Suppressor macrophage (primary cell): ENCODE measurements at regions not wholly inside any gene's neighbourhood (a gene's known extent, or its start where the extent isn't known, plus 50 kb on each side); places are given as distances from the start of the nearest gene placed in this dataset.
A peak's percentile ranks its signal among the peaks of the same experiment; 100 is the strongest.

Experiments
- DNase-seq, 4 experiments: peaks; one replicate each; pipeline ENCODE4 v3.0.0-alpha.2; 2020 to 2022

DNA sequence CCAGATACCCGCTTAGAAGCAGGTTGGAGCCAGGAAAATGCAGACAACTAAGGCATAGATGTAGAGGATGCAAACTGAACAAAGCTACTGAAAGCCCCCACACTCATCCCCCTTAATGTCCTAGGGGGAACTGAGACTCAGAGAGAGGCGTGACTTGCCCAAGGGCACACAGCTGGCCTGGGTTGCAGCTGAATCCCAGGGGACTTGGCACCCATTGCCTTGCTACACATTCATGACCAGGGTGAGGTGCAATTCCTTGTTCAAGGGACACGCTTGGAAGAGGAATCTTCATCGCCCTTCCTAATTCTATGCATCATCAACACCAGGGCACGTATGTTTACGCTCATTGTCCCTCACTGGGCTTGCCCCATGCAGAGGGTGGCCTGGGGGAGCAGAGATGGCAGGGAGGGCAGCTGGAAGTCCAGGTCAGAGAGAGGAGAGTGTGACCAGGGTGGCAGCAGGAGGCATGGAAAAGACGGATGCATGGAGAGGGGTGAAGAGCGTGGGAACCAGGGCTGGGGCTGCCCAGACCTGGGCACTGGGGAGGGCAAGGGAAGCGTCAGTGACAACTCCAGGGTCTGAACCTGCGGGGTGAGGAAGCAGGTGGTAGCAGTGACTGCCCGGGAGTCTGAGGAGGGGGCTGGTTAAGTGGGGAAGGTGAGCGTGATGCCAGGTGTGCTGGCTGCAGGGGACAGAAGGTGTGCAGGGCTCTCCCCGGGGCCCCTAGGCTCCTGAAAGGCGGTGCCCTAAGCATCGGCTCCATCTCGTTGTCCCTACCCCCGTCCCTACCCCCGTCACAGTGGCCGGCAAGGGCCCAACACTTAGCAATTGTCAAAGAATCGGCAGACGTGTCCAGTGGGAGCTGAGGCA, 267.1 kb upstream of the TNRC6C start:
- DNase-seq = no peak

DNA sequence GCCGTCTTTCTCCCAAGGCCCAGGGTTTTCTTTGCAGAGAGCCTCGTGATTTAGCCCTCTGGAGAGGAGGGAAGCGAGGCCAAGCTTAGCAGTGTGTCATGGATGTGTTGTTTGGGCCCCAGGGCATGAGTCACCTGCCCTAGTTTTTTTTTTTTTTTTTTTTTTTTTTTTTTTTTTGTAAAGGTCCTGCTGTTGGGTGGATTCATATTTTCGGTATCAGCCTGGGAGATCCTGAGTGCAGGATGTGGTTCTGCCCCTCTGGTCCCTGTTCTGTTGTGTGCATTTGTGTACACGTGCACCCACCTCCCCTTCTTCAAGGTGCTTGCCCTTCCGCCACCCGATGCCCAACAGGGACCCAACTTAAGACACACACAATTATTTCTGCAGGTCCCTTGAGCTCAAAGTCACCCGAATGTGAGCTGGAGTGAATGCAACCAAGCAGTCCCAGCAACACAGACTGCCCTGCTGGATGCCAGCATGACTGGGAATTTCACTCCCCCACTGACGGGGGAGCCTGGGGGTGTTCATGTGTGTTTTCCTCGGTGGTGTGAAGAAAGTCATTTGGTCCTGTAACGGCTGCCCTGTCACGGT, 265.8 kb upstream of the TNRC6C start:
- peak in 2 of 4 experiments; percentile 14 to 17 for DNase-seq

DNA sequence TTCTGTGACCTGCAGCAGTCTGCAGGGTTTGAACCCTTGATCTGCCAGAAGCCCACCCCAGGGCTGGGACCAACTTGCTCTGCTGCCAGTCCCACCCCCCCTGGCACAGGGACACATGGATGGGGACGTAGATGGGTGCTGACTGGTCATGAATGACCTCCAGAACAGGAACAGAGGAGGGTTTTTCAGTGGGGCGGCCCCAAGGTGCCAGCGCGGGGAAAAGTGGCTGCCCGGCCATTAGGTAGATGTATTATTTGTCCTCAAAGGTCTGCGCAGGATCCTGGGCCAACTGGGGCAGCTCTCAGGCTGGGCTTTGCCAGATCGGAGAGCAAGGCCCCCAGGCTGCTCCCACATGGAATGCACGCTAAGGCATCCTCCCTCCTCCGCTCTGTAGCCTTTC, 265.2 kb upstream of the TNRC6C start:
- no peak for DNase-seq

DNA sequence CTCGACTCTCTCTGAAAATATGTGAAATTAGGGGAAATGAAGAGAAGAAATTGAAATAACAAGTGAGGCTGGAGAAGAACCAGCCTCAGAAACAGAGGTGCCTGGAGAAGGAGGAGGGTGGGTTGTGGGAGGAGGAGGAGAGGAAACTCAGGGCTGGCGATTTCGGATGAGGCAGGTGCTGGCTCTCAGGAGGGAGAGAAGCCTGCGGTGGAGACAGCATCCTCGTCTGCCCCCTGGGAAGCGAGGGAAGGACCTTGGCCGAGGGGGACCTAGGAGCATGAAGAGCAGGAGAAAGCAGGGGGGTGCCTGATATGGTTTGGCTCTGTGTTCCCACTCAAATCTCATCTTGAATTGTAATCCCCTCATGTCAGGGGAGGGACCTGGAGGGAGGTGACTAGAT, 264.7 kb upstream of the TNRC6C start:
- no peak for DNase-seq

DNA sequence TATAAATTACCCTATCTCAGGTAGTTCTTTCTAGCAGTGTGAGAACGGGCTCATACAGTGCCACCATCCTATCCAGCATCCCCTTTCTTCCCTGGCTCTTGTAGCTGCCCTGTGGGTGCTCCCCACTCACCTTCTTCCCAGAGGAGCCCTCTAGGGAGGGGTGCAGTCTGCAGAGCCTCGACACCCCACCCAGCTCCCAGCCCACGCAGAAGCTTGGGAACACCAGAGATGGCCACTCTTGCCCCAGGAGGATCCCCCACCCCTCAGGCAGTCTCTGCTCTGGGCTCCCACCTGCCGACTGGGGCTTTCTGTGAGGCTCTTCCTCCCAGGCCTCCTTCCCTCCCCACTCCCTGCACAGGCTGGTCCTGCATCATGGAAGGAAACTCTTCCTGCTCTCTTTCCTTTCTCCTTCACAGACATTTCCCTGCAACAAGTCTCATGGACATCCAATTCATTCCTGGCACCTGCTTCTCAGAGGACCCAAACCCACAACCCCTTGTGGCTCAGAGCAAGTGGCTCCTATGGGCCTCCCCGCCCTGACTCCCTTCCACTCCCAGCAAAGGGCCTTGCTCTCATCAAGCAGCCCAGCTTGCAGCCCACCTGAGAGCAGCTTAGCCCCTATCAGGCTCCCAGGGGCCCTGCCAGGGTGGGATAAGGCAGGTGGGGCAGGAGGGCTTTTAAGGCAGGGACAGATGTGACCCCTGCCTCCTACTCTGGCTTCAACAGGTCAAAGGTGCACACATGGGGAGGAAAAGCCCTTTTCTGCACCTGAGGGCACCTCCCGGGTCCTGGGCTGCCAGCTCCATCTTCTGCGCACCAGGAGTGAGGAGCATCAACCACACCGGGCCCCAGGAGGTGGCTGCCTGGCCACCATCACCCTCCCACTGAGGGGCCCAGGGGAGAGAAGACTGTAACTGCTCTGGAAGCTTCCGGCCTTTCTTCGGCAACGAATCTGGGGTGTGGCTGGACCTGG, 263.8 kb upstream of the TNRC6C start:
- DNase-seq = no peak

DNA sequence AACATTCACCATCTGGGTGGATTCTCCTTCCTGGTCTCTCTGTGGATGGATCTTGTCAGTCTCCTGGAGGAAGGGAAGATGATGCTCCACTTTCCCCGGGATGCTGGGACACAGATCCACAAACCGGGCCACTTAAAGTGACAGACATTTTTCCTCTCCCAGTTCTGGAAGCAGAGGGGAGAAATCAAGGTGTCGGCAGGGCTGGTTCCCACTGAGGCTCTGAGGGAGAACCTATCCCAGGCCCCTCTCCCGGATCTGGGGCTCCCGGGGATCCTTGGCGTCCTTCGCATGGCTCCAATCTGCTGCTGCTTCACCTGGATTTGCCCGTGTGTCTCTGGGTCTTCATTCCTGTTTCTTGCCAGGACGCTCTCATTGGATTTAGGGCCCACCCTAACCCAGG, 263.1 kb upstream of the TNRC6C start:
- no peak for DNase-seq

DNA sequence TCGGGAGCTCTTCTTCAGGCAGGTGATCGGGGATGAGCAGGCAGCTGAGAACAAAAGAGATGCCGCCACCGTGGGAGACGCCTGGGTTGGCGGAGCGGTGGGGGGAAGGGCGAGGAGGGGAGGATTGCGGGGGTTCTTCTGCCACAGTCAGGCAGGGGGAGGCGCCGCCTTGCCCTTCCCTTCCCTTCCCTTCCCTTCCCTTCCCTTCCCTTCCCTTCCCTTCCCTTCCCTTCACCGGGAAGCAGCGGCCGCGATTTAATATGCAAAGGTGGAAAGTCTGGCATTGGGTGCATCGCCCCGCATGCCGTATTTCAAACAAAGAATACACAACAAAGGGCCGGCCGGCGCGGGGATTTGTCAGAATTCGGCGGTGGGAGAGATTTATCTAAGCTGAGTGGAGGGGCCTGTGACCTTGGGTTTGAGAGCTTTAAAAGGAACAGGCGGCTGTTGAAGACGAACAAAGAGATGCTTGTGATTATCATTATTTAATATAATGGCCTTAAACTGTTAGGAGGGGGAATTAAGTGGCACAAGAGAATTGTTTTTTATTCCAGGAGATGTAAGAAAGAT, 262.3 kb upstream of the TNRC6C start:
- DNase-seq = no peak

DNA sequence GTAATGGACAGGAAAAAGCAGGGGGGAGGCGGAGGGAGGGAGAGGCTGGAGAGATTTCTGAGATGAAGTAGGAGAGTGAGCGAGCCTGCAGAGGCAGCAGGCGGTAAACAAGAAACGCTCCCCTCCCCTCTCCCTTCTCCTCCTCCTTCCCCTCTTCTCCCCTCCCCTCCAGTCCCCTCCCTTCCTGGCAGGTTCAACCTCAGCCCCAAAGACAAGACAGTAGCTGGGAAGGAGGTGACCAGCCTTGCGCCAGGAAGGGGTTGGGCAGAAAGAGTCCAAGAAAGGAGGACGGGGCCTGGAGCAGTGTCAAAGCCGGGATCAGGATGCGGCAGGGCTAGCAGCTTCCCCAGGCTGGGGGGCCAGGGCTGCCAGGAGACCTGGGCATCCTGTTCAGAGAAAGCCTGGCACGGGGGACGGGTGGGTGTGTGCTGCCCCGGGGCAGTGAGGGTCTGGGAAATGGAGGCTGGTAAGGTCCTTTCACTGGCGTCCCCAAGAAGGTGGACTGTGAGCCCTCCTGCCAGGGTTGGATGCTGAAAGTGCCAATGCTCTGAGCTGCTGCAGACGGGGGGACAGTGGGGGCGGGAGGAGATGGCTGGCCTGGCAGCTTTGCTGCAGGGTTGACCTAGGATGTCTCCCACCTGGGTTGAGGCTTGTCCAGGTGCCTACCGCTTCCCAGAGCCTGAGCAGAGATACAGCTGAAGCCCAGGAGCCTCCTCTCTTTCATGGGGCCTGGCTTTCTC, 261.6 kb upstream of the TNRC6C start:
- no peak for DNase-seq

DNA sequence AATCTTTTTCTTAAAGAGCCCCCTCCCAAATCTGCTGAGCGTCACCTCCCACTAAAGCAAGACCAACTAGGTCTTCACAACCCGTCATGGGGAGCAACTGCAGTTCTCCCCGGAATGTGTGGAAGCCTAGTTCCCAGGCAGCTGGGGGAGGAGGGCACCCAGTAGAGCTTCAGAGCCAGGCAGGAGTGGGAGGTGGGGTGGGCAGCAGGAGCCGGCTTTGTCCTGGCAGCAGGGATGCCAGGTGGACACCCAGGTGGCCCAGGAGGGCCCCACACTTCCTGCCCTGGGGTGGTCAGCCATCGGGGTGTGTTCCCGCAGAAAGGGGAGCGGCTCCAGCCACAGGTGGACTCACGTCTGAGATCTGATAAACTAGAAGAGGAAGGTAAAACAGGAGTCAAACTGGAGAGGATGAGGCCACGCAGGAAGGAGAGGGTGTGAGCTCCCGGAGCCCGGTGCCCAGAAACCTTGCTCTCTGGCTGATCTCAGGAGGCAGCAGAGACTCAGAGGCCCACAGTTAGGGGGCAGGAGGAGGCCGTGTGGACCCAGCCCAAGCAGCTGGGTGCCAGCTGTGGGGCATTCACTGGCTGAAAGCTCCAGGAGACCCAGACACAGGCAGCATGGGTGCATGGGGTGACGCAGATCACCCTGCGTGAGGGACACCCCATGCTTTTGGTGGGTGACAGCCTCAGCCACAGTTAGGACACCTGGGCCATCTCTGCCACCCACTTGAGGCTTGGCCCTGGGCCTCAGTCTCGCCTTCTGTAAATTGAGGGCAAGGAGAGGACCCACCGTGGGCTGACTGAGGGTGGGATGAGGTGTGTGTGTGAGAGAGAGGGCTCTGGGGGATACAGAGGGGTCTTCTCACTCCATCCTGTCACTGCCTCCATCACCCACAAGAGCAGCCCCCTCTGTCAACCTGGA, 260.8 kb upstream of the TNRC6C start:
- no peak for DNase-seq

DNA sequence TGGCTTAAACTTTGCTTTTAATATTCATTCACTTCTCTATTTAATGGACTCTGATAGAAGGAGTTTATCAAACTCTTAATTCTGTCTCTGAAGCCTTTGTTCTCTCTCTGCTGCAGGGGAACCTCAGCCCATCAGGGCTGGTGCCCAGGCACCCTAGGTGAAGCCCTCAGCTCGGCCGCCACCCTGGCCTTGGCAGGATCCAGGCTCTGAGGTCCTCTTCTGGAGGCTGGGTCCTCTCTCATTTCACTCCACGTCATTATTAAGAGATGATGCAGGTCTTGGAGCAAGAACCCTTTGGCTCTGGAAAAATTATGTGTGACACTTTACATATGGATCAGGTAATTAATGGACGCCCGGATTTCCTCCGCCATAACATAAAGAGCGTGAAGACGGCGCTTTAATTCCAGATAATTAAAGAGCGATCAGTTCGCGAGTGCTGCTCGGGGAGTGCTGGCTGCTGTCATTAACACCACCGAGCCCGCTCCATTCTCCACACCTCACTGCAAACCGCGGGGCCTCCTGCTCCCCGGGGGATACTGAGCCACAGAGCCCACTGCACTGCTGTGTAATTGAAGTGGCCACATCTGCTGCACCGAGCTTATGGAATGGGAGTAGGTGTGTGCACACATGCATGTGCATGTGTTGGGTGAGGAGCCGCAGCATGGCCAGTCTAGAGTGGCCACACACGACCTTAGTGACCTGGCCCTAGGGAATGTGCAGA, 259.4 kb upstream of the TNRC6C start:
- no peak for DNase-seq

DNA sequence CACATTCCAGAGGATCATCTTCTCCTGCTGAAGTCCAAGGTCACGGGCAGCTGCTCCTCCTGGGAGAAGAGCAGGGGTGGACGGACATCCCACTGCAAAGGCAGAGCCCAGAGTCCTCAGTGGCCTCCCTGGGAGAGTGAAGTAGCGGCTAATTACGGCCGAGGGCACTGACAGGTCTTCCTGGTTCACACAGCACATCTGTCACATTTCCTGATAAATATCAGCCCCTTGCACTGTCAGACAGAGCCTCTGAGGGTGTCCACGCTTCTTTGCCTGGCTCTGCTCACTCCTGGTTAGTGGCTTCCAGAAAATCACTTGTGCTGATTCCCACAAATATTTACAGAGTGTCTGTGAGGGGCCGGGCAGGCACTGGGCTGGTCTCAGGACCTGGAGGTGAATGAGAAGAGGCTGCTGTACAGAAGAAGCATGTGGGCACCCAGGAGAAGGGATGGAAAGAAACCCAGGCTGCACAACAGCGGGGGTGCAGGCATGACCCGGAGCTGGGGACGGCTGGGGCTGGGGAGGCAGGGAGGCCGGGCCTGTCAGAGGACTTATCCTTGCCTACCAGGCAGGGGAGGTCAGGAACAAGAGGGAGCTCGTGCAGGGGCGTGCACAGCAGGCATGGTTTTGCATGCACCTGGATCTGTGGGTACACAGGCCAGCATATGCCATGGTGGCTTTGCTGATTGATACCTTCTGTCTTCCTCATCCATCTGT, 258.2 kb upstream of the TNRC6C start:
- no peak for DNase-seq

DNA sequence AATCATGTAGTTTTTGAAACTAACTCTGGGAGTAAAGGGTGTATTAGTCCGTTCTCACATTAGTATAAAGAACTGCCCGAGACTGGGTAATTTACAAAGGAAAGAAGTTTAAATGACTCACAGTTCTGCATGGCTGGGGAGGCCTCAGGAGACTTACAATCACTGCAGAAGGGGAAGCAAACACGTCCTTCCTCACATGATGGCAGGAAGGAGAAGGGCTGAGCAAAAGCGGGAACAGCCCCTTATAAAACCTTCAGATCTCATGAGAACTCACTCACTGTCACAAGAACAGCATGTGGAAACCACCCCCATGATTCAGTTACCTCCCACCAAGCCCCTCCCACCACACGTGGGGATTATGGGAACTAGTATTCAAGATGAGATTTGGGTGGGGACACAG, 256.5 kb upstream of the TNRC6C start:
- peak in 1 of 4 experiments; percentile 13 for DNase-seq

DNA sequence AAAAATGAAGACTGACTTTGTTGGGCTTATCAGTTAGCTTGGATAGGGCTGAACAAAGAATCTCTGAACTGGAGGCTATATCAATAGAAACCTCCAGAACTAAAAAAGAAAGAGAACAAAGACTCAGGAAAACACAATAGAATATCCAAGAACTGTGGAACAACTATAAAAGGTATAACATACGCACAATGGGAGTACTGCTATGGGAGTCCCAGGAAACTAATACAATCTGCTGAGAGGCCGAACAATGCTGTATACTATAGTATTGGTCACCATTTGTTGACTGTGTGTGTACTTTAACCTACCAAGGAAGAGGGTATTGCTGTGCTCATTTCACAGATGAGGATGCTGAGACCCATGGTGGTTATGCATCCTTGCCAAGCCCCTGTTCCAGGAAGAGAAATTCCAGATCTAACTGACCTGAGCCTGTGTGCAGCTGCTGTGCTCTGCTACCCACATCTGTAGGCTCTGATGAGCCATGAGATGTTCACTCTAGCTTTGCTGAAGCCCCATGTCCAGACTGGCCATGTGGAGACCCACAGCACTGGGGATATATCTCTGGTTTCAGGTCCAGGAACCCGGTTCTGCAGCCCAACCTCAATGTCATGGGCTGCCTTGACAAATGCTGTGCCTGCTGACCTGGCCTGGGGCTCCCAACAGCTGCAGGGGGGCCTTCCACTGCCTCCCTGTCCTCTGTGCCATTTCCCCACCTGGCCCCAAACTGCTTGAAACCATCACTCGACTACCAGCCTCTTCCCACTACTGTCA, 254.3 kb upstream of the TNRC6C start:
- DNase-seq = no peak

DNA sequence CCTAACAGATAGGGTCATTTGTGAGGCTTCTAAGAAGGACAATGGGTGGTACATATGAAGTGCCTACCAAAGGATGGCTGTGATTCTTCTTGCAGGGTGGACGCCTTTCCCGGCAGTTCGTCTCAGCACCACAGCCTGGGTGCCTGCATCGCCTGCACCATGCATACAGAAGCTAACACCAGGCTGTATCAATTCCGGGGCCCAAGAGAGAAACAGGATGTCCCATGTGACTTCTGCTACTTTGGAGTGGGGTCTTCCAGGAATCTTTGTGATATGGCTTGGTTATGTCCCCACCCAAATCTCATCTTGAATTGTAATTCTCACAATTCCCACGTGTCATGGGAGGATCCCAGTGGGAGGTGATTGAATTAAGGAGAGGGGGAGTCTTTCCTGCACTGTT, 251.6 kb upstream of the TNRC6C start:
- no peak for DNase-seq

DNA sequence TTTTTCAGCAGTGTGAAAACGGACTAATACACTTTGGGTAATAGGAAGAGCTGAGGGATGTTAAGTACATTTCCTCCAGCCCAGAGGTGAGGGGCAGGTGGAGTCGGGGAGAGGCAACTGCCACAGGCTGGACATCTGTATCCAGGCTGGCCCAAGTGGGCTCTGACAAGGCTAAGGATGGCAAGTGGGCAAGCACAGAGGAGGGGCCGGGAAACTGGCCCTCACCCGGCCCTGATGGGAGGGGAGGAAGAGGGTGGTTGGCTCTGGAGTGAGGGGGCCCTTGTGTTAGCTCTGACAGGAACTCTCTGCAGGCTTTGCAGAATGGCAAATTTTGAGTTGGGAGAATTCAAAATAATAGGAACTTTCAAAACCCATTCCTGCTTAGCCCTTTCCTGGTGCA, 251.0 kb upstream of the TNRC6C start:
- DNase-seq = no peak

DNA sequence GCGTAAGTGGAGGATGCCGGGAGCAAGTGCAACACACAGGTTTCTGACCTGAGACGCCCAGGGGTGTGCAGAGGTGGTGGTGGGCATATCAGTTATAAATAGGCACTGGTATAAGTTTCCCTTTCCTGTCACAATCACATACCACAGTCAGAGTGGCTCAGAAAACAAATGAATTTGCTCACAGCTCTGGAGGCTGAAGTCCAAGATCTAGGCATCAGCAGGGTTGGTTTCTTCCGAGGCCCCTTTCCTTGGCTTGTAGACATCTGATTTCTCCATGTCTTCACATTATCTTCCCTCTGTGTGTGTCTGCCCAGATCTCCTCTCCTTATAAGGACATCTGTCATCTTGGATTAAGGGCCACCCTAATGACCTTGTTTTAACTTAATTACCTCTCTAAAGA, 250.5 kb upstream of the TNRC6C start:
- no peak for DNase-seq

DNA sequence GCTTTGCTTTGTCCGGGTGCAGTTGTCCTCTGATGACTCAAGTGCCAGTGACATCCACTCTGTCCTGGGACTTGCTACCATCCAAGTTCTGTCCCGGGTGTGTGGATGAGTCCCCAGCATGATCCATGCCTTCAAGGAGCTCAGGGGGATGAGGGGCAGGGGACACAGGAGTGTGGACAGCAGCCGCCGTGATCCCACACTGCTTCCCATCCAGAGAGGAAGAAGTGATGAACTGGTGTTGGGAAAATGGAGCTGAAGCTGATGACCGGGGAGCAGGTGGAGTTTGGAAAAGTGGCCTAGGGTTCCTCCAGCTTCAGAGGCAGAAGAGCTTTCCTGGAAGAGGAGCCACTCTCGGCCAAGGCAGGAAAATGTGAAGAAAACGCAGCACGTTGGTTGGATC, 249.6 kb upstream of the TNRC6C start:
- DNase-seq = no peak

DNA sequence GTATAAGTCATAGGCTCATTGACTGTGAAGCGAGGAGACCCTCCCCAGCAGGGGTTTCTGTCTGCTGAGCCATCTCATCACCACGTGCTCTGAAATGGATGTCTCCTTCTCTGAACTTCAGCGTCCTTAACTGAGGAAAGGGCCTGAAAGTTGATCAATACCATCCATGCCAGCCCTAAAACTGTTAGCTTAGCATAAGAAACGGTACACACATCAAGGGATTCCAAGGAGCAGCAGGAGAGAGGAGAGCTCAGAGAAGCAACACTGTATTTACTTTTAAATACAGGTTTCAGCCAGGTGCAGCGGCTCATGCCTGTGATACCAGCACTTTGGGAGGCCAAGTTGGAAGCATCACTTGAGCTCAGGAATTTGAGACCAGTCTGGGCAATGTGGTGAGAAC, 248.9 kb upstream of the TNRC6C start:
- DNase-seq = no peak

DNA sequence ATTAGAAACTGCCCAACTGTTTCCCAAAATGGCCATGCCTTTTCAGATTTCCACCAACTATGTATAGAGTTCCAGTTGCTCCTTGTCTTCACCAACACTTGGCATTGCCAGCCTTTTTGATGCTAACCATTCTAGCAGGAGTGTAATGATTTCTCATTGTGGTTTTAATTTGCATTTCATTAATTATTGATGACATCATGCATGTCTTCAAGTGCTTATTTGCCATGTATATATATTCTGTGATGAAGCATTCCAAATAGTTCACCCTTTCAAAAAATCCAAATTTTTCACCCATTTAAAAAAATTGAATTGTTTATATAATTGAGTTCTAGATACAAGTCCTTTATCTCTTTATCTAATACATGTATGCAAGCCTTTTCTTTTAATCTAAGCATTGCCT, 245.9 kb upstream of the TNRC6C start:
- no peak for DNase-seq
